Ishikawa (cell line): ENCODE measurements at regions not wholly inside any gene's neighbourhood (a gene's known extent, or its start where the extent isn't known, plus 50 kb on each side); places are given as distances from the start of the nearest gene placed in this dataset.

Experiments used
- CEBPB ChIP-seq: IDR thresholded peaks from 2 replicates; pipeline ENCODE4 v1.6.1; 2012
- CREB1 ChIP-seq: IDR thresholded peaks from 2 replicates; pipeline ENCODE4 v1.6.1; 2012; ENCODE audit warnings: low read depth
- EP300 ChIP-seq: IDR thresholded peaks from 2 replicates; pipeline ENCODE4 v1.6.1; 2012; ENCODE audit warnings: borderline replicate concordance
- FOXM1 ChIP-seq: IDR thresholded peaks from 2 replicates; pipeline ENCODE4 v1.6.1; 2012; ENCODE audit warnings: low read depth, borderline replicate concordance
- NFIC ChIP-seq: IDR thresholded peaks from 2 replicates; pipeline ENCODE4 v1.6.1; 2012
- RAD21 ChIP-seq: IDR thresholded peaks from 2 replicates; pipeline ENCODE4 v1.6.1; 2012; ENCODE audit warnings: low read depth
- TAF1 ChIP-seq: IDR thresholded peaks from 2 replicates; pipeline ENCODE4 v1.6.1; 2012; ENCODE audit warnings: low read depth, mild to moderate bottlenecking
- TEAD4 ChIP-seq: IDR thresholded peaks from 2 replicates; pipeline ENCODE4 v1.6.1; 2012

DNA sequence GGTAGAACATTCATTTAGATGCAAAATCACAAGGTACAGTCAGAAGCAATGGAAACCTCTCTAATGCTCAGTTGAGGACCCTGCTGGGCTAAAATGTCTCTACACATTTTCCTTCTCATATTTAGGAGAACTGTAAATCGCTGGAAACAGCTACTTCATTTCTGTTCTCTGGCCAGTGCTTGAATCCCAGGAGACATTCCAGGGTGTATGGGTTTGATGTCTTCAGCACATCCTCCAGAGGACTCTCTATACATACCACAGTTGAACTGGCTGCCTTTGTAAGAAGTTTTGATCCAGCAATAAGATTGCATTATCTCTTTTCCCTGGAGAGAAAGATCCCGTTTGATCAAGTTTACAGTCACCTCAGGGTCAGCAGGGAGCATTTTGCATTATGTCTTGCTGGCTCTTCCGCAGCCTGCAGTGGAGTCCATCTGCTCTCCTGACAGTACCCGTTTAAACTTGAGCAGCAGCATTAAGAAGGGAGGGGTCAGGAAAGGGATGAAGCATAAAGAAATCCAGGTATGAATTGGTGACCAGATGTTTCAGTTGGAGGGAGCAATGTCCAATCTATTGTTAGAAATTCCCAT is 676.0 kb downstream of the EPHA3 start:
- TF ChIP-seq RAD21 (no peak), CREB1 (no peak), EP300 (no peak), CEBPB (no peak), TEAD4 (no peak), TAF1 (no peak), NFIC (no peak), FOXM1 (no peak)
